GM12891 (cell line): ENCODE measurements at regions not wholly inside any gene's neighbourhood (a gene's known extent, or its start where the extent isn't known, plus 50 kb on each side); places are given as distances from the start of the nearest gene placed in this dataset.

Experiments used
- POLR2A ChIP-seq: IDR thresholded peaks from 2 replicates; pipeline ENCODE4 v1.6.1; 2011; ENCODE audit warnings: low read depth, low read length, control low read depth
- POLR2AphosphoS5 ChIP-seq: IDR thresholded peaks from 2 replicates; pipeline ENCODE4 v1.6.1; 2011; ENCODE audit warnings: low read depth, low read length, control low read depth
- POU2F2 ChIP-seq: IDR thresholded peaks from 2 replicates; pipeline ENCODE4 v1.6.1; 2011; ENCODE audit warnings: low read depth, mild to moderate bottlenecking, control low read depth, low read length, moderate library complexity
- TAF1 ChIP-seq: IDR thresholded peaks from 2 replicates; pipeline ENCODE4 v1.6.1; 2011; ENCODE audit warnings: low read depth, low read length, control low read depth

- TF ChIP-seq POLR2A (no peak), TAF1 (no peak), POLR2AphosphoS5 (no peak), POU2F2 (no peak)
These were observed 304.2 kb downstream of the TFAP2C start for GRCh38 chr20:56933331-56933698.
